Omental fat pad (tissue), 3 donors: ENCODE measurements at regions not wholly inside any gene's neighbourhood (a gene's known extent, or its start where the extent isn't known, plus 50 kb on each side); places are given as distances from the start of the nearest gene placed in this dataset.

Experiments used
- ATAC-seq: fragments of 150-250 bp; one replicate; pipeline ENCODE4 v1.9.1; 2016; ENCODE audit warnings: mild to moderate bottlenecking, moderate library complexity; ENCODE audit not compliant: low FRiP score
- DNase-seq: peaks from one replicate; pipeline ENCODE4 v3.0.0-alpha.2; 2019; ENCODE audit warnings: low spot score
- TF ChIP-seq, protein P1 (sequence below), 3 donors: fragments of 450-650 bp; IDR thresholded peaks; one replicate each; pipeline ENCODE4 v1.5.1; 2016 to 2017; ENCODE audit warnings: antibody characterized with exemption in 3 of 3, mild to moderate bottlenecking in 3 of 3, moderate library complexity in 2 of 3

DNA sequence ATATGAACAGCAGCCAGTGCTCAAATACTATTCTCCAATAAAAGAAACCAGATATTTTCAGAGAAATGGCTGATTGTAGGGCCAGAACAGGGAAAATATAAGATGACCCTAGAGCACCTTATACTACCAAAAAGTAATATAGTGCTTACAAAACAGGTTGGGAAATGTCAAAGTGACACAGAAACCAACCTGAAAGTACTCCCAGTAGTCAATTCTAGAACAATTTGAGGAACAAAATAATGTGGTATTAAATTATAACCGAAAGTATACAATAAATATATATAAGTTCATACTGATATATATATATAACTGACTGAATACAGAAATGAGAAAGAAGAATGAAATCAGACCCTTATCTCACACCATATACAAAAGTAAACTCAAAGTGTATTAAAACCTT lies 657.2 kb upstream of the PHF14 start:
- TF ChIP-seq, protein P1, sequence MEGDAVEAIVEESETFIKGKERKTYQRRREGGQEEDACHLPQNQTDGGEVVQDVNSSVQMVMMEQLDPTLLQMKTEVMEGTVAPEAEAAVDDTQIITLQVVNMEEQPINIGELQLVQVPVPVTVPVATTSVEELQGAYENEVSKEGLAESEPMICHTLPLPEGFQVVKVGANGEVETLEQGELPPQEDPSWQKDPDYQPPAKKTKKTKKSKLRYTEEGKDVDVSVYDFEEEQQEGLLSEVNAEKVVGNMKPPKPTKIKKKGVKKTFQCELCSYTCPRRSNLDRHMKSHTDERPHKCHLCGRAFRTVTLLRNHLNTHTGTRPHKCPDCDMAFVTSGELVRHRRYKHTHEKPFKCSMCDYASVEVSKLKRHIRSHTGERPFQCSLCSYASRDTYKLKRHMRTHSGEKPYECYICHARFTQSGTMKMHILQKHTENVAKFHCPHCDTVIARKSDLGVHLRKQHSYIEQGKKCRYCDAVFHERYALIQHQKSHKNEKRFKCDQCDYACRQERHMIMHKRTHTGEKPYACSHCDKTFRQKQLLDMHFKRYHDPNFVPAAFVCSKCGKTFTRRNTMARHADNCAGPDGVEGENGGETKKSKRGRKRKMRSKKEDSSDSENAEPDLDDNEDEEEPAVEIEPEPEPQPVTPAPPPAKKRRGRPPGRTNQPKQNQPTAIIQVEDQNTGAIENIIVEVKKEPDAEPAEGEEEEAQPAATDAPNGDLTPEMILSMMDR (IDR thresholded peaks at IDR 0.05) = no peak
- ATAC-seq = no peak
- no peak for DNase-seq

DNA sequence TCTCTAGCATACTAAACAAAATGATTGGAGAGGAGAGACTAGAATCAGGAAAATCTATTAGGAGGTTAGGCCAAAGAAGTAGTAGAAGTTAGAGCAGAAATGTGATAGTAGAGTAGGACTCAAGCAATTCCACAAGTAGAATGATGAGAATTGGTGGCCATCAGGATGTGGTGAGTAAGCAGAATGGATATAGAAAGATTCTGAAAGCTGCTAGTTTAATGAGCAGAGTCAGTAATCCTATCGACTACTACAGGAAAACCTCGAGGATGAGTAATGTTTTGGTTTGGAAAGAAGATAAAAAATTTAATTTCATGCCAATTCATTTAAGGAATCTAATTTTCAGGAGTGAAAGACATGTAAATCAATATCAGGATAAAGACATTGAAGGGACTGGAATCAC lies 648.3 kb upstream of the PHF14 start:
- no peak for DNase-seq
- ATAC-seq = no peak
- TF ChIP-seq, protein P1 (IDR thresholded peaks at IDR 0.05) = no peak

DNA sequence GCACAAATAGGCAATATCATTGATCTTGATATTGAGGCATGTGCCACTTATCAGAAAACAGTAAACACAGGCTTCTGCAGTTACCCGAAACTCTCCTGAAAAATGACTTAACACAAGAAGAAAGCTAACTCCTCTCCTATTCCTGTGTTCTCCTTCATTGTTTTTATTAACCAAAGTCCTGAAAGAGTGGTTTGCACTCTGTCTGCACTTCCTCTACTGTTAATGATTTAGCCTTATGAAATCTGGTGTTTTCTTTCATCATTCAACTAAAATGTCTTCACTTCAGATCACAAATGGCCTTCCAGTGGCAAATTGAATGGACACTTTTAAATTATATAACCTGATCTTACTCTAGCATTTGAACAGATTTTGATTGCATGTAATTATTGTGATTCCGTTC lies 630.6 kb upstream of the PHF14 start:
- ATAC-seq = no peak
- TF ChIP-seq, protein P1 (IDR thresholded peaks at IDR 0.05) = no peak

DNA sequence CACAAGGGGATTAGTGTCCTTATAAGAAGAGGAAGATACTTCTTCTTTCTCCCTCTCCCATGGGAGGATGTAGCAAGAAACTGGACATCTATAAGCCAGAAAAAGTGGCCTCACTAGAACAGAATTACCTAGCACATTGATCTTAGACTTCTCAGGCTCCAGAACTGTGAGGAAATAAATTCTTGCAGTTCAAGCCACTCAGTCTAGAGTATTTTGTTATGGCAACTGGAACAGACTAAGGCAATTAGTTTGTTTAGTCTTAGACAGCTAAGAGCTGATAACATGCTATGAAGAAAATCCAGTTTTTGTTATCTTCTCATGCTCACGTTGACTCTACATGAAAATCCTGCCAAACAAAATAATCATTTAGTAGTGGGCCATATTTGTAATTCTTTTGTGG lies 627.6 kb upstream of the PHF14 start:
- TF ChIP-seq, protein P1 (IDR thresholded peaks at IDR 0.05) = no peak
- ATAC-seq = no peak

More for the DNA sequence above, 630.6 kb upstream of the PHF14 start:
- DNase-seq = no peak

DNA sequence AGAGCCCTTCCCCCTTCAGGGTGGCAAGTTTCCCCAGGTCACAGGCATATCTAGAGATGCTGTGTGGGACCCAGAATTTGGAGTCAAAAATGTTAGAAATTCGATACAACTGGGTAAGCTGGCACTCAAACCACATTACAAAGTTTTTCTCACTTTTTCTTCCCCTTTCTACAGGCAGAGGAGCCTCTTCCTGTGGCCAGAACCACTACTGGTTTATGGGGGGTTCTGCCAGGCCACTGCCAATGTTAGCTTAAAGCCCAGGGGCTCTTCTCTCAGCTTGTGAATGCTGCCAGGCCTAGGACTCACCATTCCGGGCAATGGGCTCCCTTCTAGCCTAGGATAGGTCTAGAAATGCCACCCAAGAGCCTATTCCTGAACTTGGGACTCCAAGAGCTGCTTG lies 617.9 kb upstream of the PHF14 start:
- TF ChIP-seq, protein P1 (IDR thresholded peaks at IDR 0.05) = no peak
- DNase-seq (no peak), ATAC-seq (no peak)

More for the DNA sequence above, 627.6 kb upstream of the PHF14 start:
- no peak for DNase-seq

DNA sequence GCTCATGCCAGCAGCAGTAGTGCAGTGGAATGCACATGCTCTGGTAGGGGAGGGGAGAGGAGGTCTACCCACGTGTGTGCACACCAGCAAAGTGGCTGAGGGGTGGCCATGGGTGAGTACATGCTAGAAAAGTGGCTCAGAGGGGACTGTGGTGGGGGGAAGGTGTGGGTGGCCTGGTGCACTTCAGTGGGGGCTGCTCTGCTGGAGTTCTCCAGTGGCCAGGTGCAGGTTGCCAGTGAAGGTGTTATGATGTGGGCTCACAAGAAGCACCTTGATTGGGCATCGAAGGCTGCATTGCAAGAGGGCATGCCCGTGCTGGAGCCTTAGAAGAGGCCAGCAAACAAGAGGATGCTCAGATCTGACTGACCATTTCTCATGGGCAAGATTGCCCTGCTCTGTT lies 613.6 kb upstream of the PHF14 start:
- ATAC-seq (no peak), DNase-seq (no peak)
- TF ChIP-seq, protein P1 (IDR thresholded peaks at IDR 0.05) = no peak

DNA sequence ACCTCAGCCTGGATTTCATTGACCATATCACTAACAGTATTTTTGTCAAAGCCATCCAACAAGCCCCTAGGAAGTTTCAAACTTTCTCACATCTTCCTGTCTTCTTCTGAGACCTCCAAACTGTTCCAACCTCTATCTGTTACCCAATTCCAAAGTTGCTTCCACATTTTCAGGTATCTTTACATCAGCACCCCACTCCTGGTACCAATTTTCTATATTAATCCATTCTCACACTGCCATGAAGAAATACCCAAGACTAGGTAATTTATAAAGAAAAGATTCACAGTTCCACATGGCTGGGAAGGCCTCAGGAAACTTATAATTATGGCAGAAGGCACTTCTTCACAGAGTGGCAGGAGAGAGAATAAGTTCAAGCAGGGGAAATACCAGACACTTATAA lies 571.9 kb upstream of the PHF14 start:
- DNase-seq (no peak), ATAC-seq (no peak)
- TF ChIP-seq, protein P1 (IDR thresholded peaks at IDR 0.05) = no peak
